GM19328 (cell line): ENCODE measurements at regions not wholly inside any gene's neighbourhood (a gene's known extent, or its start where the extent isn't known, plus 50 kb on each side); places are given as distances from the start of the nearest gene placed in this dataset.
A peak's percentile ranks its signal among the peaks of the same experiment; 100 is the strongest.

Source experiments
- ATAC-seq: cut with Tn5 transposase; IDR thresholded peaks from one replicate; pipeline ENCODE4 v1.9.1; 2021; ENCODE audit warnings: mild to moderate bottlenecking, moderate library complexity; ENCODE audit not compliant: unreplicated experiment

DNA sequence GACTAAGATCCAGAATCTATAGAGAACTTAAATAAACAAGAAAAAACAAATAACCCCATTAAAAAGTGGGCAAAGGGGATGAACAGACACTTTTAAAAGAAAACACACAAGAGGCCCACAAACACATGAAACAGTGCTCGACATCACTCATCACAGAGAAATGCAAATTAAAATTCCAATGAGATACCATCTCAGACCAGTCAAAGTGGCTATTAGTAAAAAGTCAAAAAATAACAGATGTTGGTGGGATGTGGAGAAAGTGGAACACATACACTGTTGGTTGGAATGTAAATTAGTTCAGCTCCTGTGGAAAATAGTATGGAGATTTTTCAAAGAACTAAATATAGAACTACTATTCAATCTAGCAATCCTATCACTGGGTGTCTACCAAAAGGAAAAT is 143.1 kb downstream of the IFI44 start:
- ATAC-seq: no peak

DNA sequence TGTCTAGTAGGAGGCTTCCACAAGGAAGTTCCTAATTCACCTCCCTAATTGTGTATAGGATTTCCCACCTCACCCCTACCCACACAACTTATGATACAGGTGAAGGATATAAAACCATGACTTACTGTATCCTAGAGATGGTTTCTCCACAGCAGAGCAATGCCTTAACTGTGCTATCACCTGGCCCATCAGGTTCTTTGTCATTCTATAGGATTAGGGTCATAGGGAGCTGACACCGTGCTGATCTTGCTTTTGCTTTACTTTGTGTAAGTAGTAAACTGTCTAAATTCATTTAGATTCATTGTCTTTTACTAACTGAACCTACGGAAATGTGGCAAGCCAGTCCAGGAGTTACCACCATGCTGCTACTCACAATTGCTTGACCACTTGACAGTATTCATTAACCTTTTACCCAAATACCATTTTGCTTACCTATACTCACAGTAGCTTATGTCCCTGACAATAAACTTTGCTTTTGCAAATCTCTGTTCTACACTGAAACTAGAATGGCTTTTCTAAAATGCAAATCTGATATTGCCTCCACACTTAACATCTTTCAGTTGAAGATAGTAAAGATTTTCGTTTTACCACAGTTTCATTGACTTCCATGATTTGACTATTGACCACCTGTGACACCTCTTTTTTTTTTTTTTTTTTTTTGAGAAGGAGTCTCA is 147.6 kb downstream of the IFI44 start:
- ATAC-seq: no peak

DNA sequence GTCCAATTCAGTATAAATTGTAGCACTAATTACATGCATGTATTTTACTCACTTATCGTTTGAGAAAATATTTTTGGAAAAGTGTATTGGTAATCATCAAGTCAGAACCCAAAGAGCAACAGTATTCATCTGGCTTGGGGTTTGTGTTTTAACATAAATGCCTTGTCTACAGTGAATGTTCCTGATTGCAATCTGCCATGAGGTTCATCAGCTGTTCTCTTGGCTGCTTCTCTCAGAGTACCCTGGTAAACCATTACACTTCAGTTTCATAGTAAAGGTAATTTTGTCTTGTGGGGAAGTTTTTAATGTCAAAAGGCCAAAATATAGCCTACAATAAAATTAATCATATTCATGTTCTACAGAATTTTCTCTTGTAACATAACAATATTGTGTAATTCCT is 150.3 kb downstream of the IFI44 start:
- no peak for ATAC-seq

DNA sequence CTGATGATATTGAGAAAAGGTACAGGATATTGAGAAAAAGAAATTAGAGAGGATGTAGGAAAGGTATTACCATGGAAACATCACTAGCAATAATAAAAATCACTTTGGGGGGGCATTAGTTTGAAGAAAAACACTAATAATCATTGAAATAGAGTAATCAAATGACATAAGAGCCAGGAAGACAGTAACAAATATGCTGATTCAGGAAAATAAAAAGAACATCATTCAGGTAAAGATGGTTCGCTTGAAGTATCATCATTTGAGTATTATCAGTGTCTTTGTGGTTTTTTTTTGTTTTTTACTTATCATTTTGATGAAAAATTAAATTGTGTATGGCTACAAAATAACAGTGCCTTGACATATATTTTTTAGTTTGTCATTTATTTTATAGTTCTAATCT is 164.5 kb downstream of the IFI44 start:
- ATAC-seq: no peak

DNA sequence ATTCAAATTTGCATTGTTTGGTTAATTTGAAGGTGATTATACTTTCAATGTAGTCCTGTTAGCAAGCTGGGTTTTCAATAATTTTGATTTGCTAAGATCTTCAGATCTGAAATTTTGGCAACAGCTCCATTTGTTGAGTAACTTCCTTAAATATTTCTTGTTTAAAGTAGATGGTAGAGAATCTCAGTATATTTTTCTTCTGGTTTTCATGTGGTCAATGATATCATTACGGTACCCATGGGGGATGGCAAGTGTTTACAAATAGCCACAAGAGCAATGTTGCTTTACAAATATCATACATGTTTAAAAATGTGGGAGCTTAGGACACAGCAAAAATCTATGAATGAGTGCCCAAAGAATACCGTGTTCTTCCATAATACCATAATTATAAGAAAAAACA is 175.9 kb downstream of the IFI44 start:
- no peak for ATAC-seq

DNA sequence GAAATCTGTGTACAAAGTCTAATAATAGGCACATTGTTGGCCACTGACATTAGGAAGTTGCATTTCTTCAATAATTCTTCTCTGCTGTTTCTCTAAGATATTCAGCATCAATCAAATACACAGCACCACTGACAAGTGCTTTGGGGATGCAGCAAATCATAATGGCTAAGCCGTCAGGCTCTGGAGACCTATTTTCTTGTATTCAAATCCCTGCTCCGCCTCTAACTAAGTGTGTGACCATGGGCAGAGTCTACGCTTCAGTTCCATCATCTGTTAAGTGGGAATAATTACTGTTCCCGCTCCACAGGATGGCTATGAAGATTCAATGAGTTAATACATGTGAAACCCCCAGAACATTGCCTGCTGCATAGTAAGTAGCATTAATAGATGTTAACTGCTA is 176.9 kb downstream of the ADGRL4 start:
- no peak for ATAC-seq

DNA sequence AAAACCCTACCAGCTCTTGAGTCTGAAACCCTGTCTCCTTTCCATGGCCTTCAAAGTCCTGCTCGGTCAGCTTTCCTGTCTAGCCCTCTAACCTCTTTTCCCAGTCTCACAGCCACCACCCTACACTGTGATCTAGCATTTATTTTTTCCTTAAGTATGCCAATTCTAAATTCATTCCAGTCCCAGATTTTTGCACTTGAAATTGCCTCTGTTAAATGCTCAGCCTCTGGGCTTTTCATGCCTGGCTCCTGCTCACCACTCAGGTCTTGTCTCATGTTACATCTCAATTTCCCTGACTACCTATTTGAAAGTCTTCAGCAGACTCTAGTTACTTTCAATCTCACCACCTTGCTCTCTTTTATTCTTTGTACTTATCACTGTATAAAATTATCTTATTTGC is 176.2 kb downstream of the ADGRL4 start:
- no peak for ATAC-seq

DNA sequence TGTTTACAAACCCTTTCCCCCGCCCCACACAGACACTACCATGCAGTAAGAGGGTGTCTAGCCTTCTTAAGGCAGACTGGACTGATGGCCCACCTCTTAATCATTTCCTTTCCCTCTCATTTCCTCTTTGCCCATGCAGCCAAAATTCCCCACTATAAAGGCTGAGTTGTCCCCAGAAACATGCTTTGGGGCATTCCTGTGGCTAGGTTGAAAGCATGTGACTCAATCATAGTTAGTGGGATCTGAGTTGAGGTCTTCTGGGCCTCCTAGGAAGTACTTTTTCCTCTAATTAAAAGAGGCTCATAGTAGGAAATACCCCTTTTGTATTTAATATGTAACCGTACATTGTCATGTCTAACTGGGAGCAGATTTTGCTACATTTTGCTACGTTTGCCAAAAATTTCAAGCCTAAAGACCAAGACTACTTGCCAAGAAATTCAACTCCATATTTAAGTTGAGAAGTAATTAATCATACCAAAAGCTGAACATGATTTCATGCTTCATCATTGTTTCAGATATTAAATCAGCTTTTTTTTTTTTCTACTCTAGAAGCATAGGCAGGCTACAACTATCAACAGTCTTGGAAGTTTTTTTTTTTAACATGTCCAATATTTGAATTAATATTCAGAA is 174.7 kb downstream of the ADGRL4 start:
- ATAC-seq: no peak

DNA sequence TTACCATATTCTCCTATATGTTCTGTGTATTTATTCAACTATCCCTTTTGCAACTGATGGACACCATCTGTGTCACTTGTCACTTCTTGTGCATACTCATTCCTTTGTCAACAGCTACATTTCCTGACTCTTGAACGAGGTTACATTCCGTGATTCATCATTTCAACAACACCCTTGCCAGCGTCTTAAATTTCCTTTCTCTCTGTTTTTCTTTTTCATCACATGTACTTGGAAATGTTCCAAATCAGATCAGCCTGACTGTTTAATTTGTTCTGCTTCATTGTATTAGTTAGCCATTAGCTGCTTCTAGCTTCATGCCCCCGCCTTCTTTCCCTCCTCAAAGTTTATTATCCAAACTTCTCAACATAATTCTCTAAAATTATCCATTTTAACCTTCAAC is 173.0 kb downstream of the ADGRL4 start:
- ATAC-seq: no peak

DNA sequence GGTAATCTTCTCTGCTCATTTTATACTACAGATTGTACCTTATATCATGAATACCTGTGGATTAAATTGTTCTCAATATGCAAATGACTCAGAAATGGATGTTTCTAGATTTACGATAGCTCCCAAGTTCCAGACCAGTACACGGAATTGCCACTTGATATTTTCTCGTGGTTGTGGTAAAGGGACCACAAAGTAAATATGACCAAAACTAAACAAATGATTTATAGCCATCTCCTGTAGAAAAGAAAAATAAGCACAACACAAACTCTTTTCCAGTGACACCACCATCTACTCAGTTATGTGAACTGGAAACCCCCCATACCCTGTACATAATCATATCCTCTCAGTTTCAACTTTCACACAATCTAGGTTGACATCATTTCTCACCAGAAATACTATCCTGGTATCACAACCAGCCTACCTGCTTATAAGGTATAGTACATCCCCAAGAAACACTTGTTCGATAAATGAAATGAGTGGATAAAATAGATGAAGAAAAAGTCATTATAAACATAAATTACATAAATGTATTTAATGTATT is 172.3 kb downstream of the ADGRL4 start:
- ATAC-seq: peak; percentile 39

DNA sequence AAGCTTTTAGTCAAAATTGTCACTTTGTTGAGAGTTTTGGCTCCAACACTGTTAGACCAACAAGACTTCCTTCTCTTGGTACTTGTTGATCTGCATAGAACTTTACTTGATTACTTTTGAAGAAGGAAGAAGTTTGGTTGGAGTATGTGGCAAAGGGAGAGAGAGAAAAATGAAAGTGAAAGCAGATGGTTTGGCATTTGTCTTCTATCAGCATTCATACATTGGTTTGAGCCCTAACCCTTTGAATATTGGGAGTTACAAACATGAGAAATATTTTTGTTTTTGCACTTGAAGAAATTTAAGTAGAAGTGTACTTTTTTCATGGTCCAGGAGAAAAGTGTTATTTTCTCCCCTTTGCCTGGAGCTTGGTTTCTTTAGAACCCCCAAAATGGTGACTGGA is 169.8 kb downstream of the ADGRL4 start:
- no peak for ATAC-seq

DNA sequence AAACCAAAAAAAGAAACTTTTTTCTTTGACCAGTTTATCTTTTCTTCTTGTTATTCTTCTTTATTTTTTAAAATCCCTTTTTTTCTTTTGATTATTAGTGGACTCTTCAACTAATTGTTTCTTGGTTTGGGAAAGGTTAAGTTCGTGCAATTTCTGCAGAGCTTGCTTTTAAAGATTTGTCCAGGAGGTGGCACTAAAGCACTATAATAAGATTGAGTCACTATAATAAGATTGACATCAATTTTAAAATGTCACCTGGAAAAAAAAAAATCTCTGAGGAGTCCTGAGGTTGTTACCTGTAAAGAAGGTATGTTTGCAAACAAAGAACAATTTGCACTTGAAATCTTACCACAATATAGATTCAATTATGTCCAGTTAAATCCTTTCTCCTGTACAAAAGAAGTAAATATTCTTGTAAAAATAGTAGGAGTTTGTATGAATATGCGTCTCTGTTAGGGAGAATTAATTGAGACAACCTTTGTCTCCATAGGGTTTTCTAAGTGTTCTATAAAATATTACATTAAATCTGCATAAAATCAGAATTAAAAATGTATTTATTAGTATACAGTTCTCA is 166.7 kb downstream of the ADGRL4 start:
- no peak for ATAC-seq
